GM12878 (cell line): ENCODE measurements at regions not wholly inside any gene's neighbourhood (a gene's known extent, or its start where the extent isn't known, plus 50 kb on each side); places are given as distances from the start of the nearest gene placed in this dataset.

Experiments
- ATAC-seq: fragments of 200-7000 bp; cut with Tn5 transposase; 3 replicates; pipeline ENCODE4 v1.9.1; 2020; ENCODE audit warnings: mild to moderate bottlenecking, moderate library complexity
- BruUV-seq: library from RNA; stranded (reverse); fragments of 400-500 nt; replicated peaks from 2 replicates; lab custom pipeline; 2021; lab: Mats Ljungman, UMichigan
- CTCF ChIA-PET: fragments of 300-600 bp; sonication (Branson Sonifier 250); formaldehyde crosslinking; extraction: SDS; loops from one replicate; lab custom pipeline; 2021; ENCODE audit warnings: inconsistent platforms; lab: Yijun Ruan, JAX
- POLR2A ChIA-PET: fragments of 350-600 bp; formaldehyde crosslinking; extraction: SDS; loops from one replicate; lab custom pipeline; 2021; ENCODE audit warnings: inconsistent platforms; lab: Charles Lee
- RAD21 ChIA-PET: fragments of 300-600 bp; sonication (Branson Sonifier 250); formaldehyde crosslinking; loops from one replicate; lab custom pipeline; 2023; ENCODE audit warnings: antibody characterized with exemption; ENCODE audit not compliant: unreplicated experiment; lab: Charles Lee
- SMC1A ChIA-PET: fragments of 300-600 bp; sonication (Branson Sonifier 250); formaldehyde crosslinking; loops from one replicate; lab custom pipeline; 2023; ENCODE audit not compliant: unreplicated experiment, uncharacterized antibody; lab: Charles Lee
- DNase-seq: peaks from one replicate; pipeline ENCODE4 v3.0.0-alpha.2; 2011; ENCODE audit warnings: low read depth, low spot score
- FAIRE-seq: peaks from 3 replicates; lab custom pipeline; 2011; peaks lifted over from hg19 to GRCh38; lab: Jason Lieb, UNC
- H2AFZ ChIP-seq: 2 replicates; pipeline ENCODE4 v1.6.0; 2011; ENCODE audit warnings: low read depth, low read length, control low read depth; ENCODE audit not compliant: control insufficient read depth
- H3K27ac ChIP-seq: 2 replicates; pipeline ENCODE4 v1.5.1; 2011; ENCODE audit warnings: control low read depth; ENCODE audit not compliant: control insufficient read depth, insufficient read depth
- H3K27me3 ChIP-seq, 2 experiments: replicated peaks in 1 of 2; 2 replicates each; pipeline versions ENCODE4 v1.6.0 to v1.6.1; 2011; ENCODE audit warnings: low read length in 1 of 2; ENCODE audit not compliant: control insufficient read depth in 2 of 2, insufficient read depth in 2 of 2
- H3K36me3 ChIP-seq, 2 experiments: 2 replicates each; pipeline ENCODE4 v1.5.1; 2011; ENCODE audit warnings: low read length in 1 of 2; ENCODE audit not compliant: control insufficient read depth in 2 of 2, insufficient read depth in 2 of 2
- H3K4me1 ChIP-seq: 2 replicates; pipeline ENCODE4 v1.6.1; 2011; ENCODE audit warnings: mild to moderate bottlenecking, low read length, moderate library complexity, mixed read lengths; ENCODE audit not compliant: control insufficient read depth, insufficient read depth
- H3K4me2 ChIP-seq: 2 replicates; pipeline ENCODE4 v1.6.0; 2011; ENCODE audit warnings: control low read depth; ENCODE audit not compliant: control insufficient read depth, insufficient read depth
- H3K4me3 ChIP-seq: fragments of 200-600 bp; sonication (generic); 2 replicates; pipeline ENCODE4 v1.5.1; 2016
- H3K79me2 ChIP-seq: 2 replicates; pipeline ENCODE4 v1.6.0; 2011; ENCODE audit warnings: low read length; ENCODE audit not compliant: control insufficient read depth, insufficient read depth
- H3K9ac ChIP-seq: 2 replicates; pipeline ENCODE4 v1.8.0; 2011; ENCODE audit warnings: low read length, control low read depth, mixed read lengths; ENCODE audit not compliant: control insufficient read depth, insufficient read depth
- H3K9me3 ChIP-seq: replicated peaks from 3 replicates; pipeline ENCODE4 v1.5.1; 2011; ENCODE audit warnings: mild to moderate bottlenecking, low read length; ENCODE audit not compliant: control insufficient read depth, insufficient read depth
- H4K20me1 ChIP-seq: 2 replicates; pipeline ENCODE4 v1.6.0; 2011; ENCODE audit not compliant: control insufficient read depth, insufficient read depth
- BCL11A ChIP-seq: IDR thresholded peaks from 2 replicates; pipeline ENCODE4 v1.6.1; 2011; ENCODE audit warnings: low read depth, low read length
- BRCA1 ChIP-seq: IDR thresholded peaks from 2 replicates; pipeline ENCODE4 v1.6.1; 2011; ENCODE audit warnings: low read depth, low read length, improper control_type of control experiment
- E4F1 ChIP-seq: fragments of 450-650 bp; IDR thresholded peaks from 2 replicates; pipeline ENCODE4 v1.6.1; 2018; ENCODE audit warnings: borderline replicate concordance, mild to moderate bottlenecking; ENCODE audit not compliant: partially characterized antibody
- ELK1 ChIP-seq: IDR thresholded peaks from 2 replicates; pipeline ENCODE4 v1.6.1; 2012; ENCODE audit warnings: low read depth, low read length, improper control_type of control experiment
- MAX ChIP-seq: IDR thresholded peaks from 2 replicates; pipeline ENCODE4 v1.6.1; 2012; ENCODE audit warnings: low read depth, low read length, improper control_type of control experiment
- NBN ChIP-seq: fragments of 450-650 bp; IDR thresholded peaks from 2 replicates; pipeline ENCODE4 v1.6.1; 2016
- NKRF ChIP-seq: fragments of 450-650 bp; conservative IDR thresholded peaks from 2 replicates; pipeline ENCODE4 v1.6.1; 2017; ENCODE audit warnings: mild to moderate bottlenecking, moderate library complexity
- RAD51 ChIP-seq: fragments of 450-650 bp; IDR thresholded peaks from 2 replicates; pipeline ENCODE4 v1.6.1; 2016; ENCODE audit warnings: moderate library complexity, mild to moderate bottlenecking, inconsistent platforms
- RELA ChIP-seq: fragments of 450-650 bp; IDR thresholded peaks from 2 replicates; pipeline ENCODE4 v1.8.0; 2014; ENCODE audit warnings: borderline replicate concordance; ENCODE audit not compliant: partially characterized antibody
- SRF ChIP-seq, 2 experiments: IDR thresholded peaks; 2 replicates each; pipeline ENCODE4 v1.6.1; 2011; ENCODE audit warnings: low read depth in 2 of 2, low read length in 2 of 2, mild to moderate bottlenecking in 1 of 2, moderate library complexity in 1 of 2
- ZBTB11 ChIP-seq: fragments of 450-650 bp; formaldehyde crosslinking; IDR thresholded peaks from 2 replicates; pipeline ENCODE4 v1.5.0; 2022; ENCODE audit warnings: mild to moderate bottlenecking, missing genetic modification characterization
- WGBS: methylation state at CpG from one replicate; pipeline ENCODE4 v1.1.6; 2016; ENCODE audit warnings: low lambda C conversion rate; ENCODE audit not compliant: insufficient replicate concordance, insufficient coverage; ENCODE audit errors: missing lambda C conversion rate; 5-methylcytosine and 5-hydroxymethylcytosine counted together
- in situ Hi-C: fragments of 300-500 bp; cut with MboI; formaldehyde crosslinking; loops from 9 replicates; pipeline ENCODE4 v1.14.3; 2018; ENCODE audit warnings: mixed read lengths
- intact Hi-C: fragments of 100-400 bp; cut with micrococcal nuclease; formaldehyde crosslinking; loops from one replicate; pipeline ENCODE4 v1.14.2; 2022; ENCODE audit not compliant: unreplicated experiment

- TF ChIP-seq ZBTB11 (CRISPR knock-in tag): no peak
- TF ChIP-seq MAX: no peak
- TF ChIP-seq BCL11A: no peak
- TF ChIP-seq E4F1: no peak
Observed at GRCh38 chr13:89746554-89746953, 1600.9 kb upstream of the MIR17HG start (continued).

- ChIA-PET SMC1A (interaction anchor here (0.8 kb wide), 1 partner anchor 230 kb away, joined by 3 read pairs; no protein-coding TSS in a partner anchor), POLR2A (no interaction called here), RAD21 (no interaction called here), CTCF (no interaction called here)
- no TSS peak for BruUV-seq
- H3K27ac ChIP-seq: no peak overlapping the region
- no peaks in the 10 kb centered on the region for H3K9me3 ChIP-seq
- H3K4me3 ChIP-seq: no peak overlapping the region
- no peaks in the 10 kb centered on the region for H3K27me3 ChIP-seq
- 40% methylated on average over 2 of the region's 2 CpGs for WGBS
- no peak overlapping the region for H3K9ac ChIP-seq
- H2AFZ ChIP-seq: no peak overlapping the region
- H3K36me3 ChIP-seq: no peaks in the 10 kb centered on the region
- no peaks in the 10 kb centered on the region for H3K4me1 ChIP-seq
- in situ Hi-C loops (no loop called here), intact Hi-C loops (no loop called here)
- no peaks in the 10 kb centered on the region for H3K79me2 ChIP-seq
- H4K20me1 ChIP-seq: no peaks in the 10 kb centered on the region
- ATAC-seq: no peak
- TF ChIP-seq NBN: no peak
- no peak for TF ChIP-seq ELK1
- TF ChIP-seq RAD51: no peak
- no peak for TF ChIP-seq SRF (IDR thresholded peaks at IDR 0.05; ENCODE audit: low read depth in 2 of 2, low read length in 2 of 2)
- no peak for TF ChIP-seq RELA
- TF ChIP-seq BRCA1: no peak
- TF ChIP-seq NKRF: no peak
- no peak for DNase-seq
- FAIRE-seq: no peak
- no peak overlapping the region for H3K4me2 ChIP-seq
Observed at GRCh38 chr13:89748716-89749115, 1598.8 kb upstream of the MIR17HG start.
